ENCODE measurements at regions not wholly inside any gene's neighbourhood (a gene's known extent, or its start where the extent isn't known, plus 50 kb on each side); places are given as distances from the start of the nearest gene placed in this dataset.

GRCh38 chrX:144293229-144293628 is 409.4 kb downstream of the UBE2NL start:
- ATAC-seq: no peak

GRCh38 chrX:144295921-144296320 is 412.1 kb downstream of the UBE2NL start:
- TF ChIP-seq POU6F1 (CRISPR knock-in tag; IDR thresholded peaks at IDR 0.05; ENCODE audit: borderline replicate concordance, low read depth) (no peak), BACH2 (CRISPR knock-in tag; IDR thresholded peaks at IDR 0.05; ENCODE audit: borderline replicate concordance) (no peak), OSR1 (CRISPR knock-in tag; IDR thresholded peaks at IDR 0.05) (no peak), CREB5 (CRISPR knock-in tag; IDR thresholded peaks at IDR 0.05; ENCODE audit: low read depth) (no peak), ZNF70 (CRISPR knock-in tag; IDR thresholded peaks at IDR 0.05) (no peak), TOX (CRISPR knock-in tag; IDR thresholded peaks at IDR 0.05; ENCODE audit: borderline replicate concordance) (no peak), CSRNP3 (CRISPR knock-in tag; IDR thresholded peaks at IDR 0.05) (no peak), SNAI2 (CRISPR knock-in tag; IDR thresholded peaks at IDR 0.05) (no peak), ZFP30 (CRISPR knock-in tag; IDR thresholded peaks at IDR 0.05) (no peak), PPARA (CRISPR knock-in tag; IDR thresholded peaks at IDR 0.05; ENCODE audit: borderline replicate concordance) (no peak), ZC3H10 (CRISPR knock-in tag; IDR thresholded peaks at IDR 0.05) (no peak)
- ATAC-seq: no peak

More at GRCh38 chrX:144293229-144293628, 409.4 kb downstream of the UBE2NL start:
- TF ChIP-seq ZNF70 (CRISPR knock-in tag; IDR thresholded peaks at IDR 0.05): no peak

- no peak for ATAC-seq
- TF ChIP-seq TCF4 (CRISPR knock-in tag; IDR thresholded peaks at IDR 0.05; ENCODE audit: borderline replicate concordance) (no peak), ARNTL (CRISPR knock-in tag; IDR thresholded peaks at IDR 0.05; ENCODE audit: borderline replicate concordance, low read depth) (no peak), ZNF70 (CRISPR knock-in tag; IDR thresholded peaks at IDR 0.05) (no peak), SNAI2 (CRISPR knock-in tag; IDR thresholded peaks at IDR 0.05) (no peak), POU6F1 (CRISPR knock-in tag; IDR thresholded peaks at IDR 0.05; ENCODE audit: borderline replicate concordance, low read depth) (no peak), ZC3H10 (CRISPR knock-in tag; IDR thresholded peaks at IDR 0.05) (no peak), RARB (CRISPR knock-in tag; IDR thresholded peaks at IDR 0.05) (no peak), ZFP30 (CRISPR knock-in tag; IDR thresholded peaks at IDR 0.05) (no peak), TSHZ2 (CRISPR knock-in tag; IDR thresholded peaks at IDR 0.05) (no peak), GLIS3 (CRISPR knock-in tag; IDR thresholded peaks at IDR 0.05) (no peak), ESRRG (CRISPR knock-in tag; IDR thresholded peaks at IDR 0.05) (no peak), ZNF565 (CRISPR knock-in tag; conservative IDR thresholded peaks at IDR 0.05; ENCODE audit: low read depth) (no peak), ISL1 (CRISPR knock-in tag; IDR thresholded peaks at IDR 0.05) (no peak), PPARA (CRISPR knock-in tag; IDR thresholded peaks at IDR 0.05; ENCODE audit: borderline replicate concordance) (no peak), CSDC2 (CRISPR knock-in tag; IDR thresholded peaks at IDR 0.05) (no peak)
Measured at GRCh38 chrX:144297221-144297620, 413.4 kb downstream of the UBE2NL start.

GRCh38 chrX:144327495-144327894 is 443.6 kb downstream of the UBE2NL start:
- no peak for ATAC-seq
- TF ChIP-seq TSHZ2 (CRISPR knock-in tag; IDR thresholded peaks at IDR 0.05): no peak
- TF ChIP-seq PATZ1 (CRISPR knock-in tag; IDR thresholded peaks at IDR 0.05; ENCODE audit: borderline replicate concordance): no peak
- no peak for TF ChIP-seq CREB5 (CRISPR knock-in tag; IDR thresholded peaks at IDR 0.05; ENCODE audit: low read depth)
- TF ChIP-seq CSDC2 (CRISPR knock-in tag; IDR thresholded peaks at IDR 0.05): no peak
- no peak for TF ChIP-seq ARNTL (CRISPR knock-in tag; IDR thresholded peaks at IDR 0.05; ENCODE audit: borderline replicate concordance, low read depth)
